ENCODE measurements at regions not wholly inside any gene's neighbourhood (a gene's known extent, or its start where the extent isn't known, plus 50 kb on each side); places are given as distances from the start of the nearest gene placed in this dataset.

DNA sequence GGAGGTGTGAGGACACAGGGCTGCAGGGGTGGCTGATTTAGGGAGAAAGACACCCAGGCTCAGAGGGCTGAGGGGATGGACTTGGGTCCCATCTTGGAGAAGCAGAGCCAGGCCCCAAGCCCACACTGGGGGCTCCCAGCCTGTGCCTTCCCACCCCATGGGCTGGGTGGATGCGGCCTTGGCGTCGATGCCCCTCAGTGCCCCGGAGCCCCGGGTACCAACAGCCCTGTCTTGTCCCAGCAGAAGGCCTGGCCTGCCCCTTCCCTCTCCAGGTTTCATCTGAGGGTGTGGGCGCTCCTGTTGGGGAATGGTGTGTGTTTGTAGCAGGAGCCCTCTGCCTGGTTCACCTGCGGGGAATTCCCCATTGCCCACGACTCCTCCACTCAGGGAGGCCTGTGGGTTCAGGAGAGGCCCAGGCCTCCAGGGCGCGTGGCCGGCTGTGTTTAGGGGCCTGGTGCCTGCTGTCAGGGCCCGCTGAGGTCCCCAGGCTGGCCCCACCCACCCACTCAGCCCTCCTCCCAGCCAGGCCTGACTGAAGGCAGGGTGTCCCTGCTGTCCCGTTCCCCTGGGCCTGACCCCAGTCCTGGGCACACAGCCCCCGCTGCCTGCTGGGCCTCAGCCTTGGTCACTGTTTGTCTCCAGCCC is 51.1 kb upstream of the BEGAIN start:
- no peak for ATAC-seq

DNA sequence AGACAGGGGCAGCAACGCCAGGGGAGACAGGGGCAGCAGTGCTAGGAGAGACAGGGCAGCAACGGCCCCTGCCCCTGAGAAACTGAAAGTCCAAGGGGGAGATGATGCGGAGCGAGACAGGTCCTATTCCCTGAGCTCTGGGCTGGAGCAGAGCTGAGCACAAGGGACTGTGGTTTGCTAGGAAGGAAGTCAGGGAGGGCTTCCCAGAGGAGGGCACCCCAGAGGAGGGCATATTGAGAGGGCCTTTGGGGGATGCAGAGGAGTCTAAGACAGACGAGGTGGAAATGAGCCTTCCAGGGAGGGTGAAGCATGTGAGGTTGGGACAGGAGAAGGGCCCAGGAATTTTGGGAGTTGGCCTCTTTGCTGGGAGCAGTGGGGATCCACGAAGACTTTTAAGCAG is 52.1 kb upstream of the BEGAIN start:
- no peak for ATAC-seq

DNA sequence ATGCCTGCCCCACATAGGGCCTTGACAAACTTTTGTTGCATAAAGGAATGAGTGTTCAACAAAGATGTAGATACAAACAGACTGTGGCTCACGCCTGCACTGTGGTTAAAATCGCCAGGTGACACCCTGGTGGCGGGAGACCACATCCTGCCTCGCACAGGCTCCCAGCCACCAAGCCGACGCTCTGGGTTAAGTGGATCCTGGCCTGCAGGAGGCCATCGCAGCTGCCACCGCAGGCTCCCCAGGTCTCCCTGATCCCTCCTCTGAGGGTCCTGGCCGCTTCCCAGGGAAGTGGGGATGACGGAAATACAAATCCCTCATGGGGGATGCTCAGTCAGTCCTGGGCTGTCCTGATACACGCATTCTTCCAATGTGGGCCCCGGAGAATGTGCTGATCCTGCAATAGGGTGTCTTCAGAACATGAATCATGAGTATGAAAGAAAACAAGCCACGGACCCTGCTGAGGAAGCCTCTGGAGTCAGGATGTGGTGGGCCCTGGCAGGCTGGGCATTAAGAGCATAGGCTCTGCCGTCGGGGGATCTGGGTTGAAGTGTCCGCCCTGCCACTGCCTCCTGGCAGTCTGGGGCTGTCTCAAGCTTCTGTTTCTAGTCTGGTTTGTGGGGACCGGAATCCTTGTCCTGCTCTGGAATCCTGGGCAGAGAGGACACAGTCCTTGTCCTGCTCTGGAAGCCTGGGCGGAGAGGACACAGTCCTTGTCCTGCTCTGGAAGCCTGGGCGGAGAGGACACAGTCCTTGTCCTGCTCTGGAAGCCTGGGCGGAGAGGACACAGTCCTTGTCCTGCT is 53.5 kb upstream of the BEGAIN start:
- no peak for ATAC-seq

DNA sequence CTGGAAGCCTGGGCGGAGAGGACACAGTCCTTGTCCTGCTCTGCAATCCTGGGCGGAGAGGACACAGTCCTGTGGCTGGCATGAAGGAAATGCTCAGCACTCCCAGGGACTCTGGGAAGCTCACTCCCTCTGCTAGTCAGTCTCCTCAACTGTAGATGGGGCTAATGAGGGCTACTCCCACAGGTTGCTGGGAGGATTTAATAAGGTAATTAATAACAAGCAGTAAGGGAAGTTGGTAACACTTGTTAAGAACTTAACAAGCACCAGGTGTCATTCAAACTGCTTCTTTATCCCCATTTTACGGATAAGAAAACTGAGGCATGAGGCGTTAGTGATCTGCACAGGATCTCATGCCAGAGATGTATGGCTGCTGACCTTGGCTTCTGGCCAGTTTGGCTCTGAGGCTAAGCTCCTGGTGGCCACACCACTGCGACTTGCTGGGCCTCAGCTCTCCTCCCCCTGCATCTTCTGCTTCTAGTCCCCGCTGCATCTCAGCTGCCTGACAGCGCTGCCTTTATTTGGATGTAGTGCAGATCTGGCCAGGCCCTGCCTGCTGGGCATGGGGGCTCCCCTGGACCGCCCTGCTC is 54.1 kb upstream of the BEGAIN start:
- no peak for ATAC-seq

DNA sequence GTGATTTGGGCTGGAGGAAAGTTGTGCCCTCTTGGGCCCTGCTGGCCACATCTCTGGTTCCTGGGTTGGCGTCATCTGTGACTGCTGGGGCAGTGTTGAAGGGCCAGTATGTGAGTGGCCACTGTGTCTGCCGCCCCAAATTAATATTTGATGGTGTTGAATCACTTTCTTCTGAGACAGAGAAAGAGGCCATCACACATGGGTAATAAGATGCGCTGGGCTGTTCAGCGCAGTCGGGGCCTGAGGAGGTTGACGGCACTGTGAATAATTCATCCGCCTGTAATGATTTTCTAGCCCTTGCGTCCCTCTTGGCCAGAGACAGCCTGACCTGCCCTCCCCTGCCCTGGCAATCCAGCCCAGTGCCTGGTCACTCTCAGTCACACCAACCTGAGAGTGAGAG is 56.2 kb upstream of the BEGAIN start:
- ATAC-seq, result no peak

DNA sequence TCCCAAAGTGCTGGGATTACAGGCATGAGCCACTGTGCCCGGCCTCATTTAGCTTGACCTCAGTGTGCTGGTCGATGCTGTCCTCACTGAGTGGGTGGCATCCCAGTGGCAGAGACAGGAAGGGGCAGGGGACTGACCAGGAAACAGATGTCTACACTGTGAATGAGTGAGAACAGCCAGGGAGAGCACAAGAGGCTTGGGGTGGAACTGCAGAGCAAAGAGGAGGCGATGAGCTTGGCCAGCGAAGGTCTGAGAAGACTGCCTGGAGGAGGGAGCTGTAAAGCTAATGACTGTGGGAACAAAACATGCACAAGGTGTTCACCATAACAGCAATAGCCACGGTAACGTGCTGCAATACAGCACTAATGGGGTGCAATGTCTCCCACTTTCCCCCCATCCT is 57.2 kb upstream of the BEGAIN start:
- no peak for ATAC-seq

DNA sequence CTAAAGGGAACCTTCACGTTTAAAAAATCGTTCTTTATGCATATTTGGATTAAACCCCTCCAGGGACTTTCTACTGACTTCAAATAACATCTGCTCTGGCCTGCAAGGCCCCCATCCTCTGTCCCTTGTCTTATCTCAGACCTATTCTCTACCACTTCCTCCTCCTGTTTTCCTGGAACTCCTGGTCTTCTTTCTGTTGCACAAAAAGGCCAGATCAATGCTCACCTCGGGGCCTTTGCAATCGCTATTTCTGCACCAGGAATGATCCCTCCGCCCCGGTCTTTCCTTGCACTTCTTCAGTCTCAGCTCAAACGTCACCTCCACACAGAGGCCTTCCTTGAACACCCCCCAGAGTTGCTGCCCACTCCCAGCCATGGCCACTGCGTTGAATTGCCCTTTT is 57.6 kb upstream of the BEGAIN start:
- no peak for ATAC-seq

DNA sequence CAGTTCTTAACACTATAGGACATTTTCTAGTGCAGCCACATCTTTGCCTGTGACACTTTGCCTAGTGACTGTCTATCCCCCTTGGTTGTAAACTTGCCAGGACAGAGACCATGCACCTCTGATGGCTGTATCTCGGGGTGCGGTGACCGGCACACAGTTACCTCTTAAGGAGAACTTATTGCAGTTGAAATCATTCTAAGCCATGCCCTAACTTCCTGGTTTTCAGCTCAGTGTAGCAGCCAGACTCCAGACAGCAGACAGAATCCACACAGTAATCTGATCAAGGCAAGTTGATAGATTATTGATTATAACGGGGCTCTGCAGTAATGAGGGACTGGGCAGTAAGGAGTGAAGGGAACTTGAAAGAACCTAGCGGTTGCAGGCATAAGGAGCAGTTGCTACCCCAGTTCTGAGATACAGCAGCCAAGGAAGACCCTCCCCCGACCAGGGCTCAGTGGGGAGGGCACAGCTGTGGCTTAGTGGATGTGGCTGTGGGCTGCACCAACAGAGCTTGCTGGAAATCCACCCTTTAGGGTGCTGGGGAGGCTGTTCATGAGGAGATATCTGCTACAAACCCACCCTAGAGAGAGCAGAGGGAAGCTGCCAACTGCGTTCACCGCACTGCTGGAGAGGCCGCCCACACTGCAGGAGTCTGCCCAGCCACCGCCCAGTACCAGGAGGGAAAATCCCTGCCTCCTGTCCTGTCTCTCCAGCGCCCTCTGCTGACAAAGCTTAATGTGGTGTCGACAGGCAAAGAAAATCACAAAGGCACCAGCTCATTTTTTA is 58.2 kb upstream of the BEGAIN start:
- ATAC-seq, result peak; percentile 91

DNA sequence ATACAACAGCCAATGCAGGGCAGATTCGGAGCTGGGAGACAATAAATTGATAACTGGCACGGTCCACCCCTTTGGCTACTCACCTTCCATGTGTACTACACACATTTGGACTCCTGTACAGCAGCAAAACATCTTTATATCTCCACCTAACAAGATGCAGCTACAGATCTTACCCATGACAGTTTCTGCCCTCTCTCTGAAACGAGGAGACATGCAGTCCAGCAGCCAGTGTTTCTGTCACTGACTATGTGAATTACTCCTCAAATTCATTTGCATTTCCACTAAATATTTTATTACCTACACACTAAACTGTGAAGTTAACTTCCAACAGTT is 58.7 kb upstream of the BEGAIN start:
- no peak for ATAC-seq

DNA sequence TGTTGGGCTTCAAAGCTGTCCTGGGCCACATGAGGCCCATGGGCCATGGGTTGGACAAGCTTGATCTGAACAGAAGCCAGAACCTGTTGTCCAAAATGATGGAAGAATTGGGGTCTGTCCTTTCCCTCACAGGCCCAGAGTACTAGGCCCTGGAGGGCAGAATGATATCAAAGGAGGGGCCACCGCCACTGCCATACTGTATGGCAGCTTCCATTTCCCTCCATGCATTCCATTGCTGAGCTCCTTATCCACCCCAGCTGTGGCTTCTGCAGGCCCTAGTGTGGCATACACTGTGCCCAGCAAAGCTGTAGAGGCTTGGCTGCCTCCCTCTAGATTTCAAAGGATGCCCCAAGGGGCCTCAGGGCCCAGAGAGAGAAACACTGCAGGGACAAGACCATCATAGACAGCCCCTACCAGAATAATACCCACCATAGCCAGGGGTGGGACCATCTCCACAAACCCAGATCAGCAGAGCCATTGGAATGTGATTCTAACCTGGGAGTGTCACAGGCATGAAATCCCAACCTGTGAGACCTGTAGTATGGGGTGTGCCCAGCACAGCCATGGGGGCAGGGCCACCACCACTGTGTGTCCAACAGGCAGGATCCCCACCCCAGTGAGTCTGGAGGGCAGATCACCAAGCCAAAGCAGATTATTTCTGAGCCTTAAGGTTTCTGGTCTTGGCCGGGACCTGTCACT is 61.4 kb upstream of the BEGAIN start:
- no peak for ATAC-seq

DNA sequence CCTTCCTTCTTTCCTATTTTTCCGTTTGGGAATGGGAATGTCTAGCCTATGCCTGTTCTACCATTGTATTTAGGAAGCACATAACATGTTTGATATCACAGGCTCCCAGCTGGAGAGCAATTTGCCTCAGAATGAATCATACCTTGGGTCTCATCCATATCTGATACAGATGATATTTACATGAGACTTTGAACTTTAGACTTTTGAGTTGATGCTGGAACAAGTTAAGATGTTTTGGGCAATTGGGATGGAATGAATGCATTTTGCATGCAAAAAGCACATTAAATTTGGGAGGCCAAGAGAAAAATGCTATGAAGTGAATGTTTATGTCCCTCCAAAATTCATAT is 61.9 kb upstream of the BEGAIN start:
- ATAC-seq, result no peak

DNA sequence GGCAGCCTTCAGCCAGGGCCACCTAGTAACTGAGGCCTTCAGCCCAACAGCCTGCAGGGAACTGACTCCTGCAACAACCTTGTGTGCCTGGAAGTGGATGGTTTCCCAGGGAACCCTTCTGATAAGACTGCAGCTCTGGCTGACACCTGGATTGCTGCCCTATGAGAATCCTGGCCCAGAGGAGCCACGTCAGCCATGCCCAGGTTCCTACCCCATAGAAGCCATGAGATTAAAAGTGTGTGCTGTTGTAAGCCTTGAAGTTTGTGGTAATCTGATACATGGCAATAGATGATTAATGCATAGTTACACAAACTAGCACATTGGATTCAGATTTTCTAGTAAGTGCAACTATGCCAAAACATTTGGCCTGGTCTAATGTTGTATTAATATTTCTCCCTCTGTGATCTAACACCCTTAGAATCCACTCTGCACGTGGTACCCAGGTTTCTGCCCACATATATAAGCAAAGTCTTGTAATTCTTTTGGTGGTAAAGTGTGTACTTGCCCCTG is 64.8 kb upstream of the BEGAIN start:
- ATAC-seq, result no peak

DNA sequence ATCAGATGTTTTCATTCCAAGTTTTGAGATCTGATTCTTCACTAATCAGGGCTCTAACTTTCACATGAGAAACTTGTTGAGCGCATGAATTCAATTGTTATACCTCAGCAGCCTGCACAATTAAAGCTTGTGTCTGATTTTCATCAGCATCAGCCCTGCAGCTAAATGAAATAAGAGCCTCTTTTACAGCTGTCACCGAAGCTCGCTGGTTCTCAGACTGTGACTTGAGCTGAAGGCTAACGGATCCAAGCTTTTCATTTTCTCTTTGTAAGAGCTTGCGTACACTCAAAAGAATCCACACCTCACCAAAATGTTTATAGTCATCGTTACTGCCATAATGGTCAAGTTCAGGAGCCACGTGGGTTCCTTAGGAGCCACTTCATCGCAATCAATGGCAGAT is 65.5 kb upstream of the BEGAIN start:
- no peak for ATAC-seq

DNA sequence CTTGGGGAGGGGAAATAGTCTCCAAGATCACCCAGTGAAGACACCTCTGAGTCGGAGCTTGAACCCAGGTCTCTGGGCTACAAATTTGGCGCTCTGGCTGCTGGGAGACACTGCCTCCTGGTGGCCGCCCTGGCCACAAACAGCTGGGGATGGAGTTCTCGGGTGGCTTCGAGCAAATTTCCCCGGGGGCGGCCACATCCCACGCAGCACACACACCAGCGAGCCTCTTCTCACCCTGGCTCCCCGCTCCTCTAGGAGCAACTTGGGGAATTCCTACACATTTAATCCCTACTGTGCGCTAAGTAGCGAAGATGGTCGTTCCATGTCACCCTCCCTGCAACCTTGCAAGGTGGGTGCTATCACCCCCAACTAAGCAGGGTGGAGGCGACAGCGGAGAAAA is 66.2 kb upstream of the BEGAIN start:
- no peak for ATAC-seq

DNA sequence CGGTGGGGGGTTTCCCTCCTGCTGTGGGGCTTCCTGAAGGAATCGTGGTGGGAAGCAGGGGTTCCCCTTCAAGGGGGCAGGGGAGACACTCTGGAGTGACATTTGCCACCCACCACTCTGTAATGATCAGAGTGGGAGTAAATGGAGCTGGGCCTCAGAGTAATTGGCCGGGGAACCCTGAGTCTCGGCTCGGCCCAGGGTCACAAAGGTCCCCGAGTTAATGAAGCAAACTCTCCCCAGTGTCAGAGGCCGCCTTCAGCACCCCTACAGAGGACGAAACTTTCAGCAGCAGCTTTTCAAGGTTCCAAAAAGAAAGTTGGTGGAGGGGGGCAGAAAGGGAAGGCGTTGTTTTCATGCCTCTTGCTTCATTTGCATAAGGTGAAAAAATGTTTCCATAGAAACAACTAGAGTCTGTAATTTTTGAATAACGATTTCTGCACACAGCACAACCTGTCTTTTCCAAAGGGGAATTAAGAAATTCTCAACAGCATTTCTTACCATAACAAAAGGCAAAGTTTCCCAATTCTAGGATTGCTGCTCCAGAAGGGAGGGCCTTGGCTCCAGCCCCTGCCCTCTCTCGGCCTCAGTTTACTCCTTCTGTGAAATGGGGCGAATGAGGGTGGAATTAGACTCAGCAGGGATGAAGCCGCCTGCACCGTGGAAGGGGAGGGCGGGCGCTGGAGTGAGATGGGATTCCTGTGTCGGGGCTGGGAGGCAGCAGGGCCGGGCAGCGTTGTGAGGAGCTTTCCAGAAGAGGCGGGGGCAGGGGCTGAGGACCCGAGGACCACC is 67.0 kb upstream of the BEGAIN start:
- no peak for ATAC-seq

DNA sequence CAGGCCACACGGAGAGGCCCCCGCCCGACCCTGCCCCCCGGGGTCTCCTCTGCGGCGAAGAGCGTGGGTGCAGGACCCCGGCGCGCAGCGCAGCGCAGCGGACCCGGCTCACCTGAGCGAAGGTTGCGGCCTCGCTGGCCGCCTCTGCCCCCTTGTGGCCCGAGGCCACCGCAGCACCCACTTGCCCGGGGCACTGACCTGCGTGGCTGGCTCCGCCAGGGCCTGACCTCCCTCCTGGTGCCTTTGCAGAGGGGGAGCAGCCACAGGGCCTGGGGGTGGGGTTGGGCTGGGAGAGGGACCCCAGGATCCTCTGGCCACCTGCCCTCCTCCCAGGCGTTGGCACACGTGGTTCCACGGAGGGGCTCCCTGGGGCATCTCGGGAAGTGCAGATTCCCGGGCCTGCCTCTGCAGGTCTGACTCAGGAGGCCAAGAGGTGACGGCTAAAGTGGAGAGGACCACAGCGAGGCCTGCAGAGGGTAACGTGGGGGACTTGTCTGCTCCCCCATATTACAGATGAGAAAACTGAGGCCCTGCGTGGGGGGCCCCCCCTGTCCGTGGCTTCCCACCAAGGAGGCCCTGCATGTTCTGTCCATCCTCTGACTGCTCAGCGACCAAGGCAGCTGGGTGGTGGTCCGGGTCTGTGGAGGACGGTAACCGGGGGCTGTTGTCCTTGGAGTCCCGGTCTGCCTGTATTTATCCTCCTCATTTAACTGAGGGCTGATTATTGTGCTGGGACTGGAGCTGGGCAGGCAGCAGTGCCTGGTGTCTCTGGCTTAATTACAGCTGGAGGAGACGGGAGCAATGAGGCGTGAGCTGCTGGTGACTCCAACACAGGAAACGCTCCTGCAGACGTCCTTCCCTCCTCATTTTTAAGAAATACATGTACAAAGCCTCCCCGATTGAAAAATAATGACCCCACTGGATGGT is 67.9 kb upstream of the BEGAIN start:
- ATAC-seq, result peak; percentile 39

DNA sequence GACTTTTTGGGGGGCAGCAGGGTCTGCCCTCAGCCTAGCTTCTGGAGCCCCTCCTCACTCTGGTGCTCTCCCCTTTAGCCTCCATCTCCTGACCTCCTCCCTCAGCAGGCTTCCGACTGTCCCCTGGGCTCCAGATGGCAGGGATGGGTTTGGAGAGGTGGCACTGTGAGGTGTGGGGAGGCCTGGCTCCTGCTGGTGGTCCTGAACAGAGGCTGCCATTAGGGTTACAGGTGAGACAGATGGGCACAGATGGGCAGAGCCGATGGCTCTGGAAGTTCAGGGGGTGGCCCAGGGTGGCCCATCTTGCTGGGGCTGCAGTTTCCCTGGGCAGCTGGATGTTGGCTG is 68.5 kb upstream of the BEGAIN start:
- ATAC-seq, result no peak

DNA sequence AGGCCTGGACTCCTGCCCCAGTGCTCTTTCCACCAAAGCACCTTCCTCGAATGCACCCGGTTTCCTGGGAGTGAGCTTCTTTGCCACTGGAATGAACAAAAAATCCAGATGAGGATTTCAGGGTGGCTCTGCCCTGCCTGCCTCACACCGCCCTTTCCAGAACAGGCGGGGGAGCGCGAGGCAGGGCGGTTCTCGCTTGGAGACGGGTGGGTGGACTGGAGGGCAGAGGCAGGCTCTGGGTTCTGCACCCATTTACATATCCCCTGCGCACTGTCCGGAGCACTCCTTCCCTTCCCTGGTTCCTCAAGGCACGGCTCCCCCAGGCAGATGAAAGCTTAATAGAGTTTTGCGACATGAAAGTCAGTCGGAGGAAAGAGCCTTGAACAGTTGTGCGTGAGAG is 69.7 kb upstream of the DLK1 start:
- no peak for ATAC-seq

DNA sequence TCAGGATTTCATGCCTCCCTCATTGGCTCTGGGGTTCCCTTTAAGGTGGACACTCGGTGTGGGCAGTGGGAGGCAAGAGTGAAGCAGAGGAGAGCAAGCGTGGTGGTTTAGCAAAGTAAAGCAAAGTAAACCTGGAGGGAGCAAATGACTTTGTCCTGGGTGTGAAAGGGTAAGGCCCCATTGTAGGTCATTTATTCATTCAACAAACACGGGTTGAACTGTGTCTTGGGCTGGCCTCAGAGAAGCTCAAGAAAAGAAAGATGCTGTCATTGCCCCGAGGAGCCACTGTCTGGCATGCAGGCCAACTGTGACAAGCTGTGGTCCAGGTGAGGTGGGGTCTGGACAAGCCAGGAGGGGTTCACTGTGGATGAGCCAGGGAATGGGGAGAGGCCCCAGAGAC is 68.9 kb upstream of the DLK1 start:
- no peak for ATAC-seq

DNA sequence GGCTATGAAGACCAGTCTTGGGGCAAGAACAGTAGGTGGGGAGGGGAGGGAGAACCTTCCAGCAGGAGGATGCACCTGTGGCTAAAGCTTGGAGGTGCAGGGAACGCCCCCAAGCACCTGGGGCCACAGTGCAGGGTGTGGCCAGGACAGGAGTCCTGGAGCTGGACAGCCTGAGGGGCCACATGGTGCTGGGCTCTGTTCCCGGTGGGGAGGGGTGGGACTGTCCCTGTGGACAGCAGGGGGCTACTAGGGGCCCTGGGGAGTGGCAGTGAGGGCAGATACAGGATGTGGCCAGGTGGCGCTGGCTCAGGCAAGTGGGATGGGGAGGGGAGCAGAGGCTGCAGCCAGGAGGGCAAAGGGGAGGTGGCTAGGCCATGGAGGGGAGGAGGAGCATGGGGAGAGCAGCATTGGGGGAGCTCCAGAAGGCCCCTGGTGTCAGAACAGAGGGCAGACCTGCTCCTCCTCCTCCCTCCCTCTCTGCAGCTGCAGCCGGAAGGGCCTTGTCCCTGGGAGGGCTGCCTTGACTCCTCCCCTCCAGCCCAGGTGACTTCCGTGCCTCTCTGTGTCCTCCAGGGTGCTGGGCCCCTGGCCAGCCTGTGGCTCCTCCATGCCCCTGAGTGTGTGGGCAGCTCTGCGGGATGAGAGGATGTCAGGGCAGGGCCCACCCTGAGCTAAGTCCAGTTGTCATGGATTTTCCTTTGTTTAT is 68.4 kb upstream of the DLK1 start:
- no peak for ATAC-seq

Data from esophagus mucosa (tissue), 1 donor.